ENCODE measurements at regions not wholly inside any gene's neighbourhood (a gene's known extent, or its start where the extent isn't known, plus 50 kb on each side); places are given as distances from the start of the nearest gene placed in this dataset.

DNA sequence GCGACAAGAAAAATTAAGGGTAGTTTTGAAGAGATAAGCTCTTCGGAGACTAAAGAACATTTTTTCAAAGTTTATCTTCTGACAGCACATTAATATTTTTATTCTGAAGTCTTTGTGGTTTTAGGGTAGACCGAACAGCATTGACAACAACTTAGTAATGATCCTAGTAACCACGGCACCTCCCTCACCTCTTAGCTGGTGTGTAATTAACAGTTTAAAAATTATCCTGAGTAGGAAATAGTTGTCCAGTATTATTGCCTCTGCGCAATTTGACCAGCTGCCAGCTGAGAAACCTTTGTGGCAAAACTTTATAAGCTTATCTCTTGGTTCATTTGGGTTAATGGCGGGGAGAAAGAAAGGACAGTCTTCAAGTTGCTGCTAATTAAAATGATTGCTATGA lies 213.6 kb downstream of the CBLL2 start:
- WGBS, 2 donors, result 63 to 73% methylated on average over 6 of the region's 6 CpGs
- no peak for DNase-seq (ENCODE audit: low spot score in 2 of 2)

DNA sequence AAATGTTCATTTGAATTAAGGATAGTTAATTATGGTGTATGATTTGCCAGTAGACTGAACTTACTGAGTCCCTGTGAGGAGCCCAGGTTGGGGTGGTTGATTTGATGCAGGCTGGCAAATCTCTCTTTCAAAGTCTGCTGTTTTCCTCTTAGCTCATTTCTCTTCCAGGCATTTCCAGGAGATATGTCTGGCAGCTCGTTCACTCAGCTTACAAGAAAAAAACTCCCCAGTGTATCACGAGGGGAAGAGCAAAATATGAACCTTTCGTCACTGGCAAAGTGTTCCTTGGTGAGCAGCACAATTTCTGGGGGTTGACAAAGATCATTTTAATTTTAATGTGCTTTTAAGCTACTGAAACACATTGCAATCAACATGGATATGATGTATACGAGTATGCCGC lies 244.2 kb downstream of the CBLL2 start:
- no peak overlapping the region for H3K4me3 ChIP-seq (ENCODE audit: low read depth, poor library complexity, severe bottlenecking)
- intact Hi-C loops (cut with DNase I; ENCODE audit: low total_unique reads), result no loop called here
- DNase-seq (ENCODE audit: low spot score in 2 of 2), result no peak
- TF ChIP-seq, protein P1, sequence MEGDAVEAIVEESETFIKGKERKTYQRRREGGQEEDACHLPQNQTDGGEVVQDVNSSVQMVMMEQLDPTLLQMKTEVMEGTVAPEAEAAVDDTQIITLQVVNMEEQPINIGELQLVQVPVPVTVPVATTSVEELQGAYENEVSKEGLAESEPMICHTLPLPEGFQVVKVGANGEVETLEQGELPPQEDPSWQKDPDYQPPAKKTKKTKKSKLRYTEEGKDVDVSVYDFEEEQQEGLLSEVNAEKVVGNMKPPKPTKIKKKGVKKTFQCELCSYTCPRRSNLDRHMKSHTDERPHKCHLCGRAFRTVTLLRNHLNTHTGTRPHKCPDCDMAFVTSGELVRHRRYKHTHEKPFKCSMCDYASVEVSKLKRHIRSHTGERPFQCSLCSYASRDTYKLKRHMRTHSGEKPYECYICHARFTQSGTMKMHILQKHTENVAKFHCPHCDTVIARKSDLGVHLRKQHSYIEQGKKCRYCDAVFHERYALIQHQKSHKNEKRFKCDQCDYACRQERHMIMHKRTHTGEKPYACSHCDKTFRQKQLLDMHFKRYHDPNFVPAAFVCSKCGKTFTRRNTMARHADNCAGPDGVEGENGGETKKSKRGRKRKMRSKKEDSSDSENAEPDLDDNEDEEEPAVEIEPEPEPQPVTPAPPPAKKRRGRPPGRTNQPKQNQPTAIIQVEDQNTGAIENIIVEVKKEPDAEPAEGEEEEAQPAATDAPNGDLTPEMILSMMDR (IDR thresholded peaks at IDR 0.05), result no peak
- TF ChIP-seq POLR2A (IDR thresholded peaks at IDR 0.05), result no peak
- WGBS, 2 donors, result 42 to 47% methylated on average over 5 of the region's 5 CpGs

More for the DNA sequence above, 213.6 kb downstream of the CBLL2 start:
- no peak overlapping the region for H3K4me3 ChIP-seq (ENCODE audit: low read depth, poor library complexity, severe bottlenecking)
- no peak for TF ChIP-seq POLR2A (IDR thresholded peaks at IDR 0.05)
- TF ChIP-seq, protein P1 (IDR thresholded peaks at IDR 0.05), result no peak
- intact Hi-C loops (cut with DNase I; ENCODE audit: low total_unique reads), result no loop called here

DNA sequence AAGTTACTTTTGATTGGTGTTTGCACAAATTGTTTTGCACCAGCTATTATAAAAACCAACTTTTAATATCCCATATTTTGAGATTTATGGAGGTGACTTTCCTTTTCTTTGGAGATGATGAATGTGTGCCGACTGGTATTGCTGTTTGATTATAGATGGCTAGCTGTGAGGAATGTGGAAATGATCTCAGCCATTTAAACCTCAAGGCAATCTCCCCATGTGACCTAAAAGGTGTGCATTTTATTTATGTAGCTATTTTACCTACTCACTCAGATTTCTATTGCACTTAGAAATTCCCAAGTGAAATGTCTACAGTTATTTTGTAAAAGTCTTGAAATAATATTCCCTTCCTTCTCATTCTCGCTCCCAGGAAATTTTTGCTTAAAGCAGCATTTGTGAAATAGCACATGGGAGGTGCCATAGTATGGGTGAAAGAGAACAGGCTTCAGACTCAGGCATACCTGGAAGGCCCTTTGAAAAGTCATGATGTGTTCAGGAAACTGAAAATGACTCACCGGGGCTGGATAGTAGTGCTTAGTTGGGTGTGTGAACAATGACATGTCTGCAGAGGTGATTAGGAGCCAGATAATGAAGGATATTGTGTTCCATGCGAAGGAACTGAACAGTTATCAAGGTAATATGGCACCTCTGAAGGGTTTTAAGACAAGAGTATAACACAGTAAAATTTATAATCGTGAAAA lies 247.6 kb downstream of the CBLL2 start:
- no peak for TF ChIP-seq POLR2A (IDR thresholded peaks at IDR 0.05)
- TF ChIP-seq, protein P1 (IDR thresholded peaks at IDR 0.05), result no peak
- no peak for DNase-seq (ENCODE audit: low spot score in 2 of 2)
- no peak overlapping the region for H3K4me3 ChIP-seq (ENCODE audit: low read depth, poor library complexity, severe bottlenecking)
- WGBS, 2 donors, result 65 to 77% methylated on average over 5 of the region's 5 CpGs
- intact Hi-C loops (cut with DNase I; ENCODE audit: low total_unique reads), result no loop called here

DNA sequence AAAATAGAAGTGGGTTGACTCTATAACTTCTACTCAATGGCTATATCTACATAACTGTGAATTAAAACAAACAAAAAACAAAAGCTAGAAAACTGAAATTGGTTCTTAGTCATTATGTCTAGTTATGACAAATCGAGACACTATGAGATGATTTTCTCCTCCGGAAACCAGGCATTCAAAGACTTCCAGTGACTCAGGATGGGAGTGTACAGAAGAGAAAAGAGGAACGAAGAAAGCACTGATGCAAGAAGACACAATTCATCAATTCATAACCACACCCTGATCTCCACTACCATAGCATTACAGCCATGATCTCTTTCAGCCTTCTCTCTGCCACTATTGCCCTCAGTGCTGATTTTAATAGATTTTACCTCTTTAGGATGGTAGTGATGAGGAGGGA lies 253.6 kb downstream of the CBLL2 start:
- intact Hi-C loops (cut with DNase I; ENCODE audit: low total_unique reads), result no loop called here
- no peak overlapping the region for H3K4me3 ChIP-seq (ENCODE audit: low read depth, poor library complexity, severe bottlenecking)
- no peak for TF ChIP-seq POLR2A (IDR thresholded peaks at IDR 0.05)
- TF ChIP-seq, protein P1 (IDR thresholded peaks at IDR 0.05), result no peak
- no peak for DNase-seq (ENCODE audit: low spot score in 2 of 2)
- 47 to 72% methylated on average over 3 of the region's 3 CpGs for WGBS, 2 donors

DNA sequence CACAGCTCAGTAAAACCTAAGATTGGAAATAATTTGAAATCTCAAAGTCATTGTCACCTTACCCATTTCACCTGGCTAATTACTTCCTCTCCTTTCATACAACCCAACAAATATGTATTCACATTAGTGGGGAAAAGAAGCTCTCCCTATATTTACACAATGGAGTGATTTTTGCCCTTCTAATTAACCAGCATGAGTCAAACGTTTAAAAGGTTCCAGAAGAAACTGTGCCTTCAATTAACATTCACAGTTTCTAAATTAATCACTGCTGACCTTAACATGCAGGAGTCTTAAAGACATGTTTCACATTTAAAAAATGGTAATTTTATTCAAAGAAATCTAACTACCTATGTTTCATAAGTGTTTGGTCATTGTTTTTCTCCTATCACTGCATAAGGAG lies 254.6 kb downstream of the CBLL2 start:
- no peak overlapping the region for H3K4me3 ChIP-seq (ENCODE audit: low read depth, poor library complexity, severe bottlenecking)
- 26 to 40% methylated on average over 1 of the region's 1 CpG for WGBS, 2 donors
- intact Hi-C loops (cut with DNase I; ENCODE audit: low total_unique reads), result no loop called here
- TF ChIP-seq, protein P1 (IDR thresholded peaks at IDR 0.05), result no peak
- TF ChIP-seq POLR2A (IDR thresholded peaks at IDR 0.05), result no peak
- no peak for DNase-seq (ENCODE audit: low spot score in 2 of 2)

DNA sequence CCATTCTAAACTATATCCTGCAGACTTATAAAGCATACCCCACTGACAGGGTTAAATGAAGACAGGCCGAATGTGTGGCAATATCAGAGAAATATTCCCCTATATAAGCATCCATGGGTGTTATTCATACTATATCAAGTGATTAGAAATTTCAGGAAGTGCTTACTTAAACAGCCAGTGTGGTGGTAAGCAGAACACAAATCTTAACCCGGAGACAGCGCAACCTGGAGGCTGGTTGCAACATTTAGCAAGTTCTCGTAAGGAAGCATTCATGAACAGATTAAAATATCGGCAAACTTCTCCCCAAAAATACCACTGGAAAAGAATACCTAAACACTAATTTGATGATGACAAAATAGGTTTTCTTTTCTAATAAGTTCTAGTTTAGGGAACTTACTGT lies 261.2 kb downstream of the CBLL2 start:
- H3K4me3 ChIP-seq (ENCODE audit: low read depth, poor library complexity, severe bottlenecking), result no peak overlapping the region
- TF ChIP-seq, protein P1 (IDR thresholded peaks at IDR 0.05), result no peak
- no peak for TF ChIP-seq POLR2A (IDR thresholded peaks at IDR 0.05)
- WGBS, 2 donors, result 75 to 78% methylated on average over 5 of the region's 5 CpGs
- intact Hi-C loops (cut with DNase I; ENCODE audit: low total_unique reads), result no loop called here
- DNase-seq (ENCODE audit: low spot score in 2 of 2), result no peak

All from lower leg skin (tissue), 4 donors.